ENCODE measurements at regions not wholly inside any gene's neighbourhood (a gene's known extent, or its start where the extent isn't known, plus 50 kb on each side); places are given as distances from the start of the nearest gene placed in this dataset.
A peak's percentile ranks its signal among the peaks of the same experiment; 100 is the strongest.
"Not testable (repeated sequence)": the region's sequence is repeated elsewhere in the genome, so short reads cannot be mapped to it uniquely, and the experiment has no call there.

DNA sequence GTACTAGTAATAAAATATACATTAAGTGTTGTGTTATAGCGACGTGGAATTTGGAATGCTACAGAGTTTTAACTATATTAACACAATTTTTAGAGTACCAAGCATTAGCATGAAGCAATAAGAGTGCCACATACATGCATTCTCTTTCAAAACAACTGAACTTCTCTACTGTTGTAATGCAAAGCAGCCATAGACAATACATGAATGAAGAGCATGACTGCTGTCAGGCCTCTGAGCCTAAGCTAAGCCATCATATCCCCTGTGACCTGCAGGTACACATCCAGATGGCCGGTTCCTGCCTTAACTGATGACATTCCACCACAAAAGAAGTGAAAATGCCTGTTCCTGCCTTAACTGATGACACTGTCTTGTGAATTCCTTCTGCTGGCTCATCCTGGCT, 216.2 kb upstream of the ANXA10 start:
- not testable (repeated sequence) for H3K4me1 ChIP-seq (ENCODE audit: control insufficient read depth, low read depth, low read length); H3K79me1 ChIP-seq (ENCODE audit: low read length); H3K4ac ChIP-seq (ENCODE audit: low read depth, low read length); H3K18ac ChIP-seq (ENCODE audit: low read length); H2BK5ac ChIP-seq (ENCODE audit: low read length); H3K36me3 ChIP-seq (ENCODE audit: control insufficient read depth, insufficient read depth, low read length); H4K5ac ChIP-seq (ENCODE audit: low read length); H3K56ac ChIP-seq (ENCODE audit: low read length); H2BK120ac ChIP-seq (ENCODE audit: low read depth, low read length); H2BK15ac ChIP-seq (replicated peaks; ENCODE audit: low read depth); H3K27ac ChIP-seq (ENCODE audit: low read depth, low read length); DNase-seq; H3K79me2 ChIP-seq (ENCODE audit: control insufficient read depth, insufficient read depth, low read length); H3K27me3 ChIP-seq (ENCODE audit: insufficient read depth, low read length, poor library complexity); H3K4me2 ChIP-seq (ENCODE audit: low read length); H2AK5ac ChIP-seq (ENCODE audit: low read length); H4K8ac ChIP-seq (ENCODE audit: low read depth, low read length); H3K23ac ChIP-seq (ENCODE audit: low read length); H3K9ac ChIP-seq (ENCODE audit: low read length); H3K4me3 ChIP-seq (ENCODE audit: low read length)
- WGBS (ENCODE audit: extremely low coverage, insufficient coverage, low lambda C conversion rate): no CpG with 5 or more reads among the region's 3 CpGs

GRCh38 chr4:167877826-167878225, 214.5 kb upstream of the ANXA10 start:
- not testable (repeated sequence) for H3K18ac ChIP-seq (ENCODE audit: low read length)

GRCh38 chr4:167883266-167883665, 209.1 kb upstream of the ANXA10 start:
- H3K4me2 ChIP-seq (ENCODE audit: low read length): no peak overlapping the region
- H3K27ac ChIP-seq (ENCODE audit: low read depth, low read length): no peak overlapping the region
- no peak overlapping the region for H2BK5ac ChIP-seq (ENCODE audit: low read length)
- no peak overlapping the region for H2BK120ac ChIP-seq (ENCODE audit: low read depth, low read length)
- DNase-seq: no peak
- WGBS (ENCODE audit: extremely low coverage, insufficient coverage, low lambda C conversion rate): no CpG with 5 or more reads among the region's 1 CpG
- H4K8ac ChIP-seq (ENCODE audit: low read depth, low read length): no peak overlapping the region
- no peak overlapping the region for H3K9ac ChIP-seq (ENCODE audit: low read length)
- peak overlapping the region; percentile 88 for H2BK15ac ChIP-seq (replicated peaks; ENCODE audit: low read depth)
- H3K4me3 ChIP-seq (ENCODE audit: low read length): no peak overlapping the region
- peak overlapping the region; percentile 31 for H3K18ac ChIP-seq (ENCODE audit: low read length)
- no peaks in the 10 kb centered on the region for H3K27me3 ChIP-seq (ENCODE audit: insufficient read depth, low read length, poor library complexity)
- H3K79me2 ChIP-seq (ENCODE audit: control insufficient read depth, insufficient read depth, low read length): no peaks in the 10 kb centered on the region
- H3K4ac ChIP-seq (ENCODE audit: low read depth, low read length): no peak overlapping the region
- H3K36me3 ChIP-seq (ENCODE audit: control insufficient read depth, insufficient read depth, low read length): no peaks in the 10 kb centered on the region
- no peaks in the 10 kb centered on the region for H3K4me1 ChIP-seq (ENCODE audit: control insufficient read depth, low read depth, low read length)
- H3K23ac ChIP-seq (ENCODE audit: low read length): no peak overlapping the region
- H3K56ac ChIP-seq (ENCODE audit: low read length): no peak overlapping the region
- H4K5ac ChIP-seq (ENCODE audit: low read length): no peak overlapping the region
- no peaks in the 10 kb centered on the region for H3K79me1 ChIP-seq (ENCODE audit: low read length)
- H2AK5ac ChIP-seq (ENCODE audit: low read length): no peak overlapping the region

More at GRCh38 chr4:167877826-167878225, 214.5 kb upstream of the ANXA10 start:
- not testable (repeated sequence) for H3K4me1 ChIP-seq (ENCODE audit: control insufficient read depth, low read depth, low read length); H3K27me3 ChIP-seq (ENCODE audit: insufficient read depth, low read length, poor library complexity); H3K23ac ChIP-seq (ENCODE audit: low read length); H4K8ac ChIP-seq (ENCODE audit: low read depth, low read length); H2BK15ac ChIP-seq (replicated peaks; ENCODE audit: low read depth); H3K56ac ChIP-seq (ENCODE audit: low read length); H3K79me1 ChIP-seq (ENCODE audit: low read length); H3K36me3 ChIP-seq (ENCODE audit: control insufficient read depth, insufficient read depth, low read length); H3K27ac ChIP-seq (ENCODE audit: low read depth, low read length); H2AK5ac ChIP-seq (ENCODE audit: low read length); H3K79me2 ChIP-seq (ENCODE audit: control insufficient read depth, insufficient read depth, low read length); H3K4me2 ChIP-seq (ENCODE audit: low read length); H4K5ac ChIP-seq (ENCODE audit: low read length); H3K4me3 ChIP-seq (ENCODE audit: low read length); H2BK120ac ChIP-seq (ENCODE audit: low read depth, low read length); H3K9ac ChIP-seq (ENCODE audit: low read length); H2BK5ac ChIP-seq (ENCODE audit: low read length); H3K4ac ChIP-seq (ENCODE audit: low read depth, low read length)
- peak; percentile 35 for DNase-seq
- no CpG with 5 or more reads among the region's 8 CpGs for WGBS (ENCODE audit: extremely low coverage, insufficient coverage, low lambda C conversion rate)

DNA sequence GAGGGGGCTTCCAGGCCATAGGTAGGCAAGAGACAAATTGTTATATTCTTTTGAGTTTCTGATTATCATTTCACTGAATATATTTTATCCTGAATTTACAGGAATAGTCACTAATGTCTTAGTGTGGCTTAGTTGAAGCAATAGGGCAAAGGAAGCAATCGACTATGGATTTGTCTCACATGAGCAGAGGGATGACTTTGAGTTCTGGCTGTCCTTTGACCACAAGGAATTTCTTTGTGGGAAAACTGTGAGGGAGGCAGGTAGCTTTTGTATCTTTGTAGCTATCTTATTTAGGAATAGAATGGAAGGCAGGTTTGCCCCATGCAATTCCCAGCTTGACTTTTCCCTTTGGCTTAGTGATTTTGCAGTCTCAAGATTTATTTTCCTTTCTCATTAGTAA, 207.3 kb upstream of the ANXA10 start:
- Histone ChIP-seq H3K23ac (ENCODE audit: low read length) (no peak overlapping the region), H3K4me1 (ENCODE audit: control insufficient read depth, low read depth, low read length) (no peaks in the 10 kb centered on the region), H2BK120ac (ENCODE audit: low read depth, low read length) (no peak overlapping the region), H3K79me1 (ENCODE audit: low read length) (no peaks in the 10 kb centered on the region), H3K18ac (ENCODE audit: low read length) (no peak overlapping the region), H4K5ac (ENCODE audit: low read length) (no peak overlapping the region), H3K4me3 (ENCODE audit: low read length) (no peak overlapping the region), H3K4ac (ENCODE audit: low read depth, low read length) (no peak overlapping the region), H3K79me2 (ENCODE audit: control insufficient read depth, insufficient read depth, low read length) (no peaks in the 10 kb centered on the region), H3K36me3 (ENCODE audit: control insufficient read depth, insufficient read depth, low read length) (no peaks in the 10 kb centered on the region), H3K27me3 (ENCODE audit: insufficient read depth, low read length, poor library complexity) (no peaks in the 10 kb centered on the region), H3K56ac (ENCODE audit: low read length) (no peak overlapping the region), H2BK15ac (replicated peaks; ENCODE audit: low read depth) (peak overlapping the region; percentile 36), H3K4me2 (ENCODE audit: low read length) (no peak overlapping the region), H3K27ac (ENCODE audit: low read depth, low read length) (no peak overlapping the region), H2AK5ac (ENCODE audit: low read length) (no peak overlapping the region), H3K9ac (ENCODE audit: low read length) (no peak overlapping the region), H2BK5ac (ENCODE audit: low read length) (no peak overlapping the region), H4K8ac (ENCODE audit: low read depth, low read length) (no peak overlapping the region)
- WGBS (ENCODE audit: extremely low coverage, insufficient coverage, low lambda C conversion rate): no CpG with 5 or more reads among the region's 1 CpG
- no peak for DNase-seq

DNA sequence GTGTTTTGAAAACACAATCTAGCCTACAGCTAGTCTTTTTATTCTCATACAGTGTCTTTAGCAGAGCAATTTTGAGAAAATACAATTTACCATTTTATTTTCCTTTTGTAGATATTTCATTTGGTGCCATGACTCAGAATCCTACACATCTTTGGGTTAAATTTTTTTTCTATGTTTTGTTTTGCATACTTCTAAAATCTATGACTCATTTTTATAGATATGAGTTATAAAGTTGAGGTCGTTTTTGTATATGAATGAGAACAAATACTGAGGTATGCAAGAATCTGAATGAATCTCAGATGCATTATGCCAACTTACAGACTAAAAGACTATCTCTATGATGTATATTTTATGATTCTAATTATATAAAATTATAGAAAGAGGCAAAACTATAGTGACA, 206.5 kb upstream of the ANXA10 start:
- Histone ChIP-seq H4K8ac (ENCODE audit: low read depth, low read length) (no peak overlapping the region), H2BK120ac (ENCODE audit: low read depth, low read length) (no peak overlapping the region), H3K18ac (ENCODE audit: low read length) (no peak overlapping the region), H3K27ac (ENCODE audit: low read depth, low read length) (no peak overlapping the region), H3K56ac (ENCODE audit: low read length) (no peak overlapping the region), H3K23ac (ENCODE audit: low read length) (no peak overlapping the region), H4K5ac (ENCODE audit: low read length) (no peak overlapping the region), H3K4me3 (ENCODE audit: low read length) (no peak overlapping the region), H2BK15ac (replicated peaks; ENCODE audit: low read depth) (no peak overlapping the region), H3K79me2 (ENCODE audit: control insufficient read depth, insufficient read depth, low read length) (no peaks in the 10 kb centered on the region), H3K4me1 (ENCODE audit: control insufficient read depth, low read depth, low read length) (no peaks in the 10 kb centered on the region), H3K27me3 (ENCODE audit: insufficient read depth, low read length, poor library complexity) (no peaks in the 10 kb centered on the region), H3K4ac (ENCODE audit: low read depth, low read length) (no peak overlapping the region), H3K4me2 (ENCODE audit: low read length) (no peak overlapping the region), H3K9ac (ENCODE audit: low read length) (no peak overlapping the region), H2BK5ac (ENCODE audit: low read length) (no peak overlapping the region), H3K79me1 (ENCODE audit: low read length) (no peaks in the 10 kb centered on the region), H2AK5ac (ENCODE audit: low read length) (no peak overlapping the region), H3K36me3 (ENCODE audit: control insufficient read depth, insufficient read depth, low read length) (no peaks in the 10 kb centered on the region)
- DNase-seq: no peak
- 100% methylated on average over 1 of the region's 1 CpG for WGBS (ENCODE audit: extremely low coverage, insufficient coverage, low lambda C conversion rate)

DNA sequence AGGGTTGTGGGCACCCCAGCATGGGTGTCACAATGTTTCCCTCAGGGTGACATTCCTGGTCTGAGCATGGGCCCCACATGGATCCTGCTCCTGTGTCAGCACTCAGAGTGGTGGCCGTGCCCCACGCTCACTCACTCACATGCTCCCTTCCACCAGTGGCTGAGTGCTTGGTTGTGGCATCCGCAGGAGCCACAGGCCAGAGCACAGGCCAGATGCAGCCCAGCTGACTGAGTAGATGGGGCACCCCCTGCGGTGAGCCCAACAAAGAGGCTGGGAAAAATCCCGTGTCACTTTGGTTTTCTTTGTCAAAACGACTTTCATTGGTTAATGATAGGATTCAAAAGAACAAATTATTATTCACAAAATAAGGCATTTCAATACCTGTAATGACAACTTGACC, 204.6 kb upstream of the ANXA10 start:
- no peak overlapping the region for H2BK5ac ChIP-seq (ENCODE audit: low read length)
- no peaks in the 10 kb centered on the region for H3K4me1 ChIP-seq (ENCODE audit: control insufficient read depth, low read depth, low read length)
- H2BK120ac ChIP-seq (ENCODE audit: low read depth, low read length): no peak overlapping the region
- no peaks in the 10 kb centered on the region for H3K36me3 ChIP-seq (ENCODE audit: control insufficient read depth, insufficient read depth, low read length)
- WGBS (ENCODE audit: extremely low coverage, insufficient coverage, low lambda C conversion rate): no CpG with 5 or more reads among the region's 6 CpGs
- no peak overlapping the region for H3K27ac ChIP-seq (ENCODE audit: low read depth, low read length)
- no peak overlapping the region for H4K8ac ChIP-seq (ENCODE audit: low read depth, low read length)
- no peak overlapping the region for H3K9ac ChIP-seq (ENCODE audit: low read length)
- H3K4ac ChIP-seq (ENCODE audit: low read depth, low read length): no peak overlapping the region
- no peak overlapping the region for H3K56ac ChIP-seq (ENCODE audit: low read length)
- no peak overlapping the region for H3K4me3 ChIP-seq (ENCODE audit: low read length)
- no peaks in the 10 kb centered on the region for H3K79me1 ChIP-seq (ENCODE audit: low read length)
- no peak overlapping the region for H2BK15ac ChIP-seq (replicated peaks; ENCODE audit: low read depth)
- no peak overlapping the region for H3K4me2 ChIP-seq (ENCODE audit: low read length)
- H3K79me2 ChIP-seq (ENCODE audit: control insufficient read depth, insufficient read depth, low read length): no peaks in the 10 kb centered on the region
- H4K5ac ChIP-seq (ENCODE audit: low read length): no peak overlapping the region
- H3K27me3 ChIP-seq (ENCODE audit: insufficient read depth, low read length, poor library complexity): no peaks in the 10 kb centered on the region
- no peak for DNase-seq
- no peak overlapping the region for H3K18ac ChIP-seq (ENCODE audit: low read length)
- H2AK5ac ChIP-seq (ENCODE audit: low read length): no peak overlapping the region
- H3K23ac ChIP-seq (ENCODE audit: low read length): no peak overlapping the region
